C4-2B (cell line): ENCODE measurements at regions not wholly inside any gene's neighbourhood (a gene's known extent, or its start where the extent isn't known, plus 50 kb on each side); places are given as distances from the start of the nearest gene placed in this dataset.

Experiments used
- CTCF ChIP-seq: fragments of 450-650 bp; conservative IDR thresholded peaks from 2 replicates; pipeline ENCODE4 v1.5.1; 2017; ENCODE audit warnings: mild to moderate bottlenecking
- ZFX ChIP-seq: fragments of 450-650 bp; IDR thresholded peaks from 2 replicates; pipeline ENCODE4 v1.6.1; 2017

GRCh38 chr3:75089841-75090240 is 475.4 kb upstream of the CNTN3 start:
- TF ChIP-seq CTCF (no peak), ZFX (no peak)
